Gastroesophageal sphincter (tissue), 3 donors: ENCODE measurements at regions not wholly inside any gene's neighbourhood (a gene's known extent, or its start where the extent isn't known, plus 50 kb on each side); places are given as distances from the start of the nearest gene placed in this dataset.

Experiments
- CTCF ChIP-seq, 4 experiments: fragments of 200-600 bp in 2 of 4; fragments of 450-650 bp in 2 of 4; sonication (generic) in 1 of 4; IDR thresholded peaks; one replicate each; pipeline ENCODE4 v1.5.1; 2017 to 2019; ENCODE audit warnings: antibody characterized with exemption in 4 of 4, mild to moderate bottlenecking in 2 of 4, moderate library complexity in 2 of 4
- POLR2A ChIP-seq, 2 donors: fragments of 450-650 bp; IDR thresholded peaks; one replicate each; pipeline ENCODE4 v1.6.1; 2017; ENCODE audit warnings: antibody characterized with exemption in 2 of 2, mild to moderate bottlenecking in 2 of 2, moderate library complexity in 1 of 2
- POLR2AphosphoS5 ChIP-seq: sonication (generic); formaldehyde crosslinking; IDR thresholded peaks from one replicate; pipeline ENCODE4 v1.6.1; 2017; ENCODE audit warnings: antibody characterized with exemption

- TF ChIP-seq CTCF (IDR thresholded peaks at IDR 0.05) (no peak), POLR2A (IDR thresholded peaks at IDR 0.05) (no peak), POLR2AphosphoS5 (no peak)
Observed at GRCh38 chr6:91075244-91075976, 488.5 kb upstream of the MAP3K7 start.
